Adipocyte (in vitro differentiated cells): ENCODE measurements at regions not wholly inside any gene's neighbourhood (a gene's known extent, or its start where the extent isn't known, plus 50 kb on each side); places are given as distances from the start of the nearest gene placed in this dataset.

Experiments
- DNase-seq: peaks from one replicate; pipeline ENCODE4 v3.0.0-alpha.2; 2015; ENCODE audit warnings: low read depth
- H3K27me3 ChIP-seq: replicated peaks from 2 replicates; pipeline ENCODE4 v1.7.0; 2013; ENCODE audit warnings: mild to moderate bottlenecking, low read length, moderate library complexity; ENCODE audit not compliant: control insufficient read depth, insufficient read depth
- H3K36me3 ChIP-seq: 2 replicates; pipeline ENCODE4 v1.7.0; 2013; ENCODE audit warnings: low read length, mild to moderate bottlenecking, moderate library complexity; ENCODE audit not compliant: control insufficient read depth, insufficient read depth, severe bottlenecking
- H3K4me1 ChIP-seq: 2 replicates; pipeline ENCODE4 v1.7.0; 2013; ENCODE audit warnings: mild to moderate bottlenecking, low read length, moderate library complexity; ENCODE audit not compliant: control insufficient read depth, insufficient read depth
- H3K4me3 ChIP-seq: 2 replicates; pipeline ENCODE4 v1.7.0; 2013; ENCODE audit warnings: mild to moderate bottlenecking, low read length, moderate library complexity
- H3K9ac ChIP-seq: 2 replicates; pipeline ENCODE4 v1.7.0; 2013; ENCODE audit warnings: mild to moderate bottlenecking, low read length, moderate library complexity
- H3K9me3 ChIP-seq: 2 replicates; pipeline ENCODE4 v1.7.0; 2013; ENCODE audit warnings: mild to moderate bottlenecking, low read length, moderate library complexity; ENCODE audit not compliant: control insufficient read depth

DNA sequence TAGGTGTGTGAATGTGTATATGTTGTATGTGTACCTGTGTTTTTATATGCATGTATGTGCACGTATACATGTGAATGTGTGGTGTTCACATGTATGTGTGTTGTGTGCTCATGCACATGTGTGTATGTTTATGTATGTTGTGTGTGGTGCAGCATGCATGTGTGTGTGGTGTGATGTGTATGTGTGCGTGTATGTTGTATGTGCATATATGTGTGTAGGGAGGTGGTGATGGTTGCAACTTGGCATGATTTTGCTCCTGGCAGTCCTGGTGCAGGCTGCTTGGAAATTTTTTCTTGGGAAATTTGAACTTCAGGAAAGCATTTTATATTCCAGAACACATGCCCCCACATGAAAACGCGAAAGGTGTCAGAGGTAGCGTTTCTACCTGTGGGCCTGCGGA, 1177.8 kb downstream of the TBC1D22A start:
- Histone ChIP-seq H3K9ac (no peak overlapping the region), H3K9me3 (peaks cover 2% of the 10 kb centered on the region), H3K4me1 (no peaks in the 10 kb centered on the region), H3K27me3 (no peaks in the 10 kb centered on the region), H3K4me3 (no peak overlapping the region), H3K36me3 (no peaks in the 10 kb centered on the region)
- DNase-seq: no peak

- Histone ChIP-seq H3K4me3 (no peak overlapping the region), H3K4me1 (no peaks in the 10 kb centered on the region), H3K9me3 (peaks cover 4% of the 10 kb centered on the region), H3K27me3 (no peaks in the 10 kb centered on the region), H3K36me3 (no peaks in the 10 kb centered on the region), H3K9ac (no peak overlapping the region)
- no peak for DNase-seq
Measured at GRCh38 chr22:47933891-47934290, 1171.4 kb downstream of the TBC1D22A start.

DNA sequence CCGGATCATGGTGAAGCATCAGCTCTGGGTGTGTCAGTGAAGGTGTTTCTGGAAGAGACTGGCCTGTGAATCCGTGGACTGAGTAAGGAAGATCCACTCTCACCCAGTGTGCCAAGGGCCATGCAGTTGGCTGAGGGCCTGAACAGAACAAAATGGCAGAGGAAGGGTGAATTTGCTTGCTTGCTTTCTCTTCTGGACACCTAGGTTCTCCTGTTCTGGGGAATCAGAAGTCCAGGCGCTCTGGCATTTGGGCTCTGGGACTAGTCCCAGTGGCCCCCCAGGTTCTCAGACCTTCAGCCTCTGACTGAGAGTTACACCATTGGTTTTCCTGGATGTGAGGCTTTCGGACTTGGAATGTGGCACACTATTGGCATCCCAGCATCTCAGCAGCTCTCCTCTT, 1170.8 kb downstream of the TBC1D22A start:
- no peaks in the 10 kb centered on the region for H3K36me3 ChIP-seq
- H3K9ac ChIP-seq: no peak overlapping the region
- H3K4me3 ChIP-seq: no peak overlapping the region
- DNase-seq: no peak
- peaks cover 4% of the 10 kb centered on the region for H3K9me3 ChIP-seq
- no peaks in the 10 kb centered on the region for H3K4me1 ChIP-seq
- no peaks in the 10 kb centered on the region for H3K27me3 ChIP-seq

DNA sequence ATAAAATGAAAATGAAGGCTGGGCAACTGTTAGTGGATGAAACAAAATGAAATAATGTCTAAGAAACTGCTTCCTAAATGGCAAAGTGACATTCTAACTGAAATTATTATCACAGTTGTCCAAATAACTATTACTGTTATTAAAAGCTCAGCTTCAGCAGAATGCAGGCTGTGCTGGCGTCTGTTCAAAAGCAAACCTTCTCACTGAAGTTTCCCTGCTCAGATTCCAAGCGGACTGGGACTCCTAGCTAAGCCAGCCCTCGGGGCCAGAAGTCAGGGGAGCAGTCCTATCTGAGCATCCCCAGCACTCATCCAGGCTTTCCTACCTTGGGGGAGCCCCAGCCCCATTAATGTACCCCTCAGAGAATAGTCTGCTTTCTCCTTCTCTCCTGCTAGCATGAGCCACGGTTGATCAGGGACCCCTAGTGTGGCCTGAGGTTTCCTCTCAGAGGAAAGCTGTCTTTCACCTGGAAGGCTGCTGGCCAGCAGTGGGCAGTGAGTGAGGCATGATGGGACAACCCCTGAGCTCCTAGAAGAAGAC, 1167.3 kb downstream of the TBC1D22A start:
- H3K9ac ChIP-seq: no peak overlapping the region
- no peak for DNase-seq
- H3K4me1 ChIP-seq: no peaks in the 10 kb centered on the region
- no peak overlapping the region for H3K4me3 ChIP-seq
- no peaks in the 10 kb centered on the region for H3K36me3 ChIP-seq
- H3K9me3 ChIP-seq: no peaks in the 10 kb centered on the region
- no peaks in the 10 kb centered on the region for H3K27me3 ChIP-seq

DNA sequence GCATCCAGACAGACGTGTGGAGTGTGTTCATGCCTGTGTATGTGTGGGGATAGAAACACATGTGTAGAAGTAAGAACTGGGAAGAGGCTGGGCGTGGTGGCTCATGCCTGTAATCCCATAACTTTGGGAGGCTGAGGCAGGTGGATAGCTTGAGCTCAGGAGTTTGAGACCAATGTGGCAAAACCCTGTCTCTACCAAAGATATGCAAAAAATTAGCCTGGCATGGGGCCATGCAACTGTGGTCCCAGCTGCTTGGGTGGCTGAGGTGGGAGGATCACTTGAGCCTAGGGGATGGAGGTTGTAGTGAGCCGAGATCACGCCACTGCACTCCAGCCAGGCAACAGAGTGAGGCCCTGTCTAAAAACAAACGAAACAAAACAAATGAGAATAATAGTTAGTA, 1166.6 kb downstream of the TBC1D22A start:
- H3K4me1 ChIP-seq: no peaks in the 10 kb centered on the region
- H3K9ac ChIP-seq: no peak overlapping the region
- H3K9me3 ChIP-seq: peaks cover 3% of the 10 kb centered on the region
- H3K4me3 ChIP-seq: no peak overlapping the region
- no peaks in the 10 kb centered on the region for H3K36me3 ChIP-seq
- no peak for DNase-seq
- H3K27me3 ChIP-seq: no peaks in the 10 kb centered on the region

- H3K9ac ChIP-seq: no peak overlapping the region
- H3K9me3 ChIP-seq: peaks cover 7% of the 10 kb centered on the region
- H3K4me3 ChIP-seq: no peak overlapping the region
- H3K4me1 ChIP-seq: no peaks in the 10 kb centered on the region
- no peaks in the 10 kb centered on the region for H3K36me3 ChIP-seq
- H3K27me3 ChIP-seq: no peaks in the 10 kb centered on the region
- no peak for DNase-seq
Measured at GRCh38 chr22:47928631-47929030, 1166.2 kb downstream of the TBC1D22A start.

- H3K9ac ChIP-seq: no peak overlapping the region
- no peaks in the 10 kb centered on the region for H3K36me3 ChIP-seq
- no peaks in the 10 kb centered on the region for H3K27me3 ChIP-seq
- H3K4me3 ChIP-seq: no peak overlapping the region
- DNase-seq: no peak
- no peaks in the 10 kb centered on the region for H3K4me1 ChIP-seq
- H3K9me3 ChIP-seq: peaks cover 9% of the 10 kb centered on the region
Measured at GRCh38 chr22:47927648-47928210, 1165.3 kb downstream of the TBC1D22A start.

GRCh38 chr22:47923011-47923427, 1160.6 kb downstream of the TBC1D22A start:
- no peak overlapping the region for H3K4me3 ChIP-seq
- H3K4me1 ChIP-seq: no peaks in the 10 kb centered on the region
- H3K9me3 ChIP-seq: peaks cover 9% of the 10 kb centered on the region
- H3K36me3 ChIP-seq: no peaks in the 10 kb centered on the region
- no peak for DNase-seq
- H3K27me3 ChIP-seq: no peaks in the 10 kb centered on the region
- no peak overlapping the region for H3K9ac ChIP-seq

DNA sequence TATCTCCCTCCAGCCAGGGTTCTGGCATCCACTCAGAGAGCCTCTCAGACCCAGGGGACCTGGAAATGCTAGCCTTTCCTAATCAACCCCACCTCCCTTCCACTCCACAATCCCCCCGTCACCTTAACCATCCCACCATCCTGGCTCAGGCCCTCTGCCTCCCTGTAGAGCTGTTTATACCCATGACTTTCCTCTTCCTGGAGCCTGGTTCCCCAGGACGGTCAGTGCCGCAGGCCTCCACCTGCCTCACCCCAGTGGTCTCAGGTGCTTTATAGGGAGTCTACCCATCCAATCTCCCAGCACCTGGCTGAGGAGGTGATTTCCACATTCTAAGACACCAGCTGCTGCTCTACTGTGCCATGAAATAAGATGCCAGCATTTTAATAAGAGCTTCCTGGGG, 1159.5 kb downstream of the TBC1D22A start:
- Histone ChIP-seq H3K9me3 (peaks cover 9% of the 10 kb centered on the region), H3K27me3 (no peaks in the 10 kb centered on the region), H3K9ac (no peak overlapping the region), H3K4me1 (no peaks in the 10 kb centered on the region), H3K36me3 (no peaks in the 10 kb centered on the region), H3K4me3 (no peak overlapping the region)
- no peak for DNase-seq

DNA sequence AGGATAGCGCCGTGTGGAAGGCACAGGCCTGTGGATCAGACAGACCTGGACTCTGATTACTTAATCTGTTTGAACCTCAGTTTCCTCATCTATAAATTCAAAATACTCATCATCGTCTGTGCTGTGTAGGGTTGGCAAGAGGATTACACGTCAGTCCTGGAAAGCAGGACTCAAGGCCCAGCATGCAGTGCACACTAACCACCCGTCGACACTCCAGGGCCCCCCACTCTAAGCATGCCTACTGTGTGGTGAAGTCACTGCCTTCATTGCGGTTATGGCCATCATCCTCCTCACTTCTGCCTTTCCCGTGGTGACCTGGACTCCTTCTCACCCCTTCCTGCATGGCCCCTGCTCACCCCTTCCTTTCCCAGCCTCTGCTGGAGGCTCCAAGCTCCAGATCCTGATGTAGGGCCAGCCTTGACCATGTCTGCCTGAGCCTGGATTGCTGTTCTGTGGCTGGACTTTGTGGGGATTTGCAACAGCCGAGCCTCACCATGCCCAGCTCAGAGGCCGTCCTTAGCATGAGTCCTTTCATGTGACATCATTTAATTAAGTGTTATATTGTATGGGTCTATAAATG, 1158.0 kb downstream of the TBC1D22A start:
- Histone ChIP-seq H3K4me1 (no peaks in the 10 kb centered on the region), H3K27me3 (no peaks in the 10 kb centered on the region), H3K9me3 (peaks cover 9% of the 10 kb centered on the region), H3K36me3 (no peaks in the 10 kb centered on the region), H3K9ac (no peak overlapping the region), H3K4me3 (no peak overlapping the region)
- no peak for DNase-seq

DNA sequence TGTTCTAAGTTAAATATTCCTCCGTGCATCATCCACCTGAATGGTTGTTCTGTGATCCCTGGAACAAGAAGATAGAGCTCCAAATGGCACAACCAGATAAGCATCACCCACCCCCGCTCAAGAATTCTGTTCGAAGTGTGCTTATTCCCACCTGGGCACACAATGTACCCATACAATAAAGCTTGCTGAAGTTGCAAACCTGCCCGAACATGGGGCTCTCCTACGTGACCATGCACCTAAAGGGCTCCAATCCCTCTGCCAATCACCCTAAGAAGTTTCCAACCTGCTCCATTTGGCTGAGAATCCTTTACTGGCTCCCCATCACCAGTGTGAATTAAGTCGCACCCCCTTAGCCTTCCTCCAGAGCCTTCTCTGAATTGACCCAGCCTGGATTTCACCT, 1157.4 kb downstream of the TBC1D22A start:
- Histone ChIP-seq H3K9me3 (peaks cover 9% of the 10 kb centered on the region), H3K4me3 (no peak overlapping the region), H3K27me3 (no peaks in the 10 kb centered on the region), H3K9ac (no peak overlapping the region), H3K36me3 (no peaks in the 10 kb centered on the region), H3K4me1 (no peaks in the 10 kb centered on the region)
- DNase-seq: no peak

GRCh38 chr22:47919001-47919441, 1156.6 kb downstream of the TBC1D22A start:
- no peaks in the 10 kb centered on the region for H3K27me3 ChIP-seq
- H3K9ac ChIP-seq: no peak overlapping the region
- no peaks in the 10 kb centered on the region for H3K4me1 ChIP-seq
- DNase-seq: no peak
- no peaks in the 10 kb centered on the region for H3K36me3 ChIP-seq
- peaks cover 6% of the 10 kb centered on the region for H3K9me3 ChIP-seq
- no peak overlapping the region for H3K4me3 ChIP-seq
